CD4-positive, alpha-beta T cell treated with Interleukin-21 for 1 hour (primary cell): ENCODE measurements at regions not wholly inside any gene's neighbourhood (a gene's known extent, or its start where the extent isn't known, plus 50 kb on each side); places are given as distances from the start of the nearest gene placed in this dataset.

ENCODE experiments used
- DNase-seq: peaks from one replicate; pipeline ENCODE4 v3.0.0-alpha.2; 2020

DNA sequence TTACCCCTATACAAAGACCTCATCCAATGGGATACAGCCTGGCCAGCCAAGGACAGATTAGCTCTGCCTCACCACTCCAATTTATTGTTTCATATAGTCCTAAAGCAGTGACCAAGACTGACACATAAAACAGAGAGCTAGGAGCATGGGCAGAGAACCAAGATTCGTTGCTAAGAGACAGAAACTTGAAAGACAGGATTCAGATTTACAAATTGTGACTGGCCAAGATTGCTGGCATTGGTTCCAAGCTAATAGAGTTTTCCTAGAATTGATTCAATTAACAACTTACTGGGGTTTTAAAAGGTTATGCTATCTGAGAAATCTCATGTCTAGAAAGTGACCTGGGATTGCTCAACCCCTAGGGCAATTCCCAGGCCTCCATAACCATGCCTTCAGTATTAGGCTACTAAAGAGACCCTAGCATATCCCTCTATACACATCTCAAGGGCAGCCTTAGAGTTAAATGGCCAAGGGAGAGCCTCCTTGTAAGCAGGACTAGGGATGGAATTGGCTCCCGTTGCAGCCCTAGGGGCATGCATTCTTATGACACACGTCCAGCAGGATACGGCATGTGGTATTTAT, 75.6 kb downstream of the ICOS start:
- DNase-seq, result no peak

DNA sequence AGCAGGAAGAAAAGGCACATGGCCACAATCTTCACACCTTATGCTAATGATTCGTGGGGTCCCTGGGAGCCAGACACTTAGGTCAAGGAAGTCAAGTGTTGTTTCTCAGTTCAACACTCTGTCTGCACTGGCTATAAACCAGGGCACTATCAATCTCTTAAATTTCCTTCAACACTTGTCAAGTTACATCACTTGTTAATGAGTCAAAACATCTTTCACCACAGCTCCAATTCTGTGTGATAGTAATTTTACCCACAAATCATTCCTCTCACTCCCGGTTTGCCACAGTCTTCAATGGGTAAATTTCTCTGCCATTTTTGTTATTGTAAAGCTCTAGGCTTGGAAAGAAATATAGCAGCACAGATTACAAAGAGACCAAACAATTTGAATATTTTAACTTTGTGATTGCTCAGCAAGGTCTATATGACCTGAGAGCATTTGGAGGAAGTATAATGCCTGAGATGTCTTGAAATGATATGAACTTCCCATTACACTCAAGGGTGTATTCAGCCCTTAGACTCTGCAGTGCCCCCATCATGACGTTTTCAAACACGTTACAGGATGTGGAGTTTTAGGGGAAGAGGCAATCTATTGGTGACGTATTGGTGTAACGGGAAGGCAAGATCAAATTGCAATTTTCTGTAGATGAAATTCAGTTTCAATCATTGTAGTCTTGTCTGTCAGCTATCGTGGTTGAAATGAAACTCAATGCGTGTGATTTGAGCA, 78.7 kb downstream of the ICOS start:
- DNase-seq, result peak; percentile 75

DNA sequence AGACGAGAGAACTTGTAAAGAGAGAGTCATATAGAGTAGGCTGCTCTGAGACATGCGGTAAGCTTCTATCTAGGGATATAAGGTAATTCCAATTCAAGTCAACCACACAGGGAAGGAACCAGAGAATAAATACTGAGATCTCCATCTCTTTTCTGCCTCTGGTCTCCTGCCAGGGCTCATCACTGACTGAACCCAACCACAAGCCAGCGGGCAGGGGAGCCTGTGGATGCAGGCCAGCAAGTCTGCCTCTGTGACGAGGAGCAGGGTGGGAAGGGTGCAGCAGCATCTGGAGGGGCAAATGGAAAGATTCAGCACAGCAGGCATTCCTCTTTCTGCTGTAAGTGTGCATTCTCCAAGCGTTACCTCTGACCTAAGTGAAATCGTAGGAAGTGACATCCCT, 82.2 kb downstream of the ICOS start:
- DNase-seq, result no peak

DNA sequence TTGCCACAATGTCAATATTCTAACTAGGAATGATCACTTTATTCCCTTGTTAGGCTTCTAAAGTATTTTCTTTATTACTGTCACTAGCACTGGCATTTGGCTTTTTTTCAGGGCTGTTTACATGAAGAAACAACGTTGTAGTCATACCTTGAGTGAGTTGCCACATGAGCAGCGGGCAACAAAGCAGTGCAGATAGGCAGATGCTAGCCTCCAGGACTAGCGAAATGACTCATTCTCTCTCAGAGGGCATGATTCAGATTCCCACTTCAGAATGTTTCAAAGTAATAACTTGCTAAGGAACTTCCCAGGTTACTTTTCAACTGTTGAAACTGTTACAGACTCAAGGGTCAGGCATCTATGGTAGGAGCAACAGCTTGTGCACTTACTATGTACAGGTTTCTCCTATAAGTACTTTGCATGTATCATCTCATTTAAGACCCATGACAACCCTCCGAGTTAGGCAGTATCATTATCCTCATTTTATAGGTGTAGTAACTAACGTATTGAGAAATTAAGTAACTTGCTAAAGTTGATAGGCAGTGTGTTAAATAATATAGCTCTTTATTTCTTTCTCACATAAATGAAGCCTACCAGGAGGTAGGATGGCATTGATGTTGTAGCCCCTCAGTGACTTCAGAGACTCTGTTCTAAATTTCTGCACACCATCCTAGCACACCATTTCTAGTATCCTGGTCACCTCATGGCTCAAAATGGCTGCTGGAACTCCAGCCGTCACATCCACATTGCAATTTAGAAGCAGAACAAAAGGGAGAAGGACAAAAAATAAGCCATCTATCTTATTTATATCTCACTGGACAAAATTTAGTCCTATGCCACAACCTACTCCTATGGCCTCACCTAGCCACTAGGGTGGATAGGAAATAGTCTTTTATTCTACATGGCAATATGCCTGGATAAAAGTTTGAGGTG, 83.3 kb downstream of the ICOS start:
- DNase-seq, result no peak

DNA sequence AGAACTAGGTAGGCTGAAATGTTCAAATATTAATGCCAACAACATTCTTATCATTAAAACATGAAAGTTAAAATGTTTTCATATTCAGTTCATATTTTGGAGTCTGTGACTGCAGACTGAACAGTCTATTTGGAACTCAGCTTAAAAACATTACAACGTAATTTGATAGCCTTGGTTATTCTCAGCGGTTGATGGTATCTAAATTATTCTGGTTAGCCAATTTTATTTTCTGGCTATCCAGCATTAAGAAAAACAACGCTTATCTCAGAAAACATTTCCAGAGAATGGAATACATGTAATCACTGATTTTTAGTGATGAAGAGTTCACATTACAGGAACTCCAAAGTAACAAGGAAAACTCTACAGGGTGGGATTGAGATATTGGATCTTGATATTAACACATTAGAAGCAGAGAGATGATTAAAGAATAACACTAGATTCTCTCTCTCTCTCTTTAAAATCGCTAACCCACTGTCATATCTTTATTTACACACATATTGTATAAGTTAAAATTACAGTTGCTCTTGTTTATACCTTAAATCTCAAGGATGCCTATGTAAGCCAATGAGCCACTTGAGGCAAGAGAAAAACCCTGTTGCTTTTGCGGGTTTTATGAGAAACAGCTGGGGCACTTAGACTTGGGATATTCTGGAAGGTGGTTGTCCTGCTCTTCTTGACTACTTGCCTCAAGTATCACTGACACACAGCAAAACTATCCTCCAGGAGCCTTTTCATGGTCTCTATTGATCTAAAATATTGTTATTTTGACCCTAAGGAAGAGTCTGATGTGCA, 84.9 kb downstream of the ICOS start:
- DNase-seq, result no peak

DNA sequence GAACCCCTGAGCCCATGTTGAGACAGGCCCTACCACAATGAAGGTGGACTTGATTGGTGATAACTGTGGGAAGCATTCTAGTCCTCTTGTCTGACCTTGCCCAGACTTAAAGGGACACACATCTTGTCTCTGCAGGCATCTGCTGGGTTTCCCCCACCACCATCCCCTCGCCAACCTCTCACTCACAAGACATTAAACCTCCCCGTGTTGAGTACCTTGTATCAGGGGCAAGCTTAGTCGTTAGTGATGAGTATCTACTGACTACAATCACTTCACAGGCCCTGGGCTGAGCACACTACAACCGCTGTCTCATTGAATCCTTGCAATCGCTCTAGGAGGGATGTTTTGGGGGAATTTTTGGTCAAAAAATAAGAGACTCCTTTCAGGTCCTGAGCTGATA, 86.0 kb downstream of the ICOS start:
- no peak for DNase-seq

DNA sequence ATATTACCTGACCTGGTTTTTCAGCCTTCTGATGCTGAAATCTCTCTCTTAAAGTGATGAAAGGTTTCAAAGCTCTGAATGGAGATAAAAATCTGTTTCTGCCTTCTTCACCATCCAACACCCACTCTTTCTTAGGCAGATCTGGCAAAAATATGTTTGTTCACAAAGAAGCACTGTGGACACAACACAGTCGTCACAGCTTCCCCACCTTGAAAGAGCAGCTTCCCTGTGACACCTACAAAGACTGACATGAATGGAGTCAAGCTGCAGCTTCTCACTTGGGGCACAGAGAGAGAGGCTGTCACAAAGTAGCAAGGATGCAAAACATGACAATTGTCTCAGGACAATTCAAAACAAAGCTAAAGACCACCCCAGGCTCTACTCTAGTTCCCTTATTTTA, 86.5 kb downstream of the ICOS start:
- DNase-seq, result peak; percentile 28

DNA sequence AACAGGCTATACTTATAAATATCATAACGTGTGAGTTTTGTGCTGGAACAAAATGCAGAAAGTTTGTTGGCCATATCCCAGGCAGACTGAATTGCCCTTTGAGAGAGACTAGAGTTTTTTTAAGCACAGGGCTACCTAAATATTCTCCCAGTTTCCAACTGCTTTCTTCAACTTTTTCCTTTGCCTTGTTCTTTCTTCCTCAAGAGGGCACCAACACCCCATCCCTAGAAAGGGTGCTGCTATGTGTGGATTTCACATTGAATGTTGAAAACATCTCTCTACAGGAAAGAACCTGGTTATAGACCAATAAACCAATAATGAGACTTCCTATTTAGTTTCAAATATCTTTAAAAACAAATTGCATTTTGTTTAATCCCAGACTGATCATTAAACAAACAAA, 87.9 kb downstream of the ICOS start:
- peak; percentile 38 for DNase-seq

DNA sequence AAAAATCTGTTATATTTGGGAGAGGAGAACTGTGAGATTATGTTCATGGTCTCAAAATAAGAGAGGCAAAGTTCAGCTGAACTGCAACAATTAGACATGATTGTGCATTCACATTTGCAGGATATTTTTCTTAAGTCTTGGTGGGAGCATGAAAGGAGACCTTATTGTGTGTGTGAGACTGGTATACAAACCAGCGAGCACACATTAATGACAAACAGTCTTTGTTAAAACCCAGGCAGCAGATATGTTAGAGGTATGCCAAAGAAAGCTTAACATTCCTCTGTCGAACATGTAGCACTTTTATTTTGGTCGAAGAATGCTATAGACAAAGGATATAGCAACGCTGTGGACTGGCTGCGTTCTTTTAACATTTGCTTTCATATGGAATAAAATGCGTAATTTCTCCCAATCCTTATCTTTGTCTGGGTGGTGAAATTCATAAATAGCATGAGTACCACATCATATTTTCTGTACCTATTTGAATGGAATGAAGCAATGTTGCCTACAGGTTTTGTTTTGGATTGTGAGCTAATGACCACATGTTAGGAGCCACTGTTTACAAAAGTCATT, 88.4 kb downstream of the ICOS start:
- DNase-seq, result no peak

DNA sequence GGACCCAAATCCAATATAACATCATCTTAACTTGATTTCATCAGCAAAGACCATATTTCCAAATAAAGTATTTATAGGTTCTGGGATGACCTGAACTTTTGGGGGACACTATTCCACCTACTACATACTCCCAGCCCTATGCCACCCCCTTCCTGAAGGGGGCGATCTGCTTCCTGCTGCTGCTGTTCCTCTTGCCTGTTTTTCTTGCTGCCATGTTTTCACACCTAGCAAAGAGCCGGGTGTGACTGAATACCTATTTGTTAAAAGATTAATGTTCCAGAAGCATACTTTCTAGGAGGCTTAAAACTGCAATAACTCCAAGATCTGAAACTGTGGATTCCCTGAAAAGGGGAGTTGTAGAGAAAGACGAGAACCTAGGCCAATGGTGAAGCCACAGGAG, 89.7 kb downstream of the ICOS start:
- DNase-seq, result no peak

DNA sequence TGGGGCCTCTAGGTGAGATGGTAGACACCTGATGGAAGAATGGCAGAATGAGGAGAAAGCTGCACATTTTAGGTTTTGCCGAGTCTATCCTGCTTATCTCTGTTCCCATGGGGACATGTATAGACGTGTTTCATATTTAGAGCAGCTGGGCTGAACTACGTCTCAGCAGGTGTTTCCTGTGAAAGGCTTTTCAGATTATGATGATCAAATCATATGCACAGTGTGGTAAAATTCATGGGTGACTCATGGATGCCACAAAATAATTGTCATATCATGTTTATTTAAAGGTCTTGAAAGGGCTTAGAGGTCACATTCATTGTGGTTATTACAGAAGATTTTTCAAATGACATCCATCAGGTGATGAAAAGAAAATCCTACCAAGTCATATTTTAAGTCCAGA, 90.5 kb downstream of the ICOS start:
- peak; percentile 52 for DNase-seq

DNA sequence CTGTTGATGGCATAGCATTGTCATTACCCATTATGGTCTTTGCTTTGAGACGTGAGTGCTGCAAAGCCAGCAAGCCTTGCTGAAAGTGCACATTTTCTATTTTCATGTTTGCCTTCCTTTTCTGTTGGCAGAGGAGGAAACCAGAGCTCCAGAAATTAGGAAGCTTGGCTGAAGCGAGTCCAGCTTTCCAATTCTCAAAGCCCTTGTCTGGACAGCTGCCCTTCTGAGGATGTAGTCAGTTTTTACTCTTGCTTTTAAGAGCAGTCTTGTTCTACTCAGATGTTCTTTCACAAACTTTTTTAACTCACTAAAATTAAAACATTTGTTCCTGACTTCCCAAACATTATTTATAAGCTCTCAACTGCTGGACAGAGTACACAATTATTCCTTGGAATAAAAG, 93.8 kb downstream of the ICOS start:
- no peak for DNase-seq

DNA sequence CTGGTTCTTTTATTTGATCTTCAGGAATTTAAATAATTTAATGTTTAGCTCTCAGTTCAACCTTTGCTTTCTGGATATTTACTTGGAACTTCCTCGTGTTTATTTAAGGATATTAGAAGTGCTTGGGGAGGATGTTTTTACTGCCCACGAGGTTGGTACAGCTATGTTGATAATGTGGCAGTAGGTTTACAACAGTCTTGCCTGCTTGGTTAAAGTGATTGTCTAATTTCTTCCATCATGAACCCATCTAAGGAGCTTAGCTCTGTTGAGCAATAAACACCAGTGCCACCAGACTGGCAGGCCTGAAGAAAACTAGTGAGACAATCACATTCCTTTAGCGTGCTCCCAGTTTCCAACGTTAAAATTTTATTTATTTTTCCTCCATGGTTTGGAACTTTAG, 94.5 kb downstream of the ICOS start:
- no peak for DNase-seq

DNA sequence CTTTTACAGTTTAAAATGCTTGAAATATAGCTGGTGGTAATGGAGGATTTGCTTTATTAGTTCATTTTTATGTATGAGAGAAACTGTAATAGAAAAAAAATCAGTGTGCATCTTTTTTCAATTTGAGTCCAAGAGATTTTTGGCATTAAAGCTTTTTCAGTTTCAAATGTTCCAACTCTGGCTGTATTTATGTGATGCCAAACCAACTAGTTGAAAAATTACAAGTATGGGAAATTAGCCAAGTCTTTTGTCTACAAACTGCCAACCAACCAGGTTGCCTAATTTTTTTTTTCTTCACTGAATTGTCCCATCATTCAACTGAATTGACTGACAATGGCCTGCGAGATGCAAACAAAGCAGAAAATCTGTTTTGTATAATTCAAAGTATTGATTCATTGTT, 95.7 kb downstream of the ICOS start:
- no peak for DNase-seq

DNA sequence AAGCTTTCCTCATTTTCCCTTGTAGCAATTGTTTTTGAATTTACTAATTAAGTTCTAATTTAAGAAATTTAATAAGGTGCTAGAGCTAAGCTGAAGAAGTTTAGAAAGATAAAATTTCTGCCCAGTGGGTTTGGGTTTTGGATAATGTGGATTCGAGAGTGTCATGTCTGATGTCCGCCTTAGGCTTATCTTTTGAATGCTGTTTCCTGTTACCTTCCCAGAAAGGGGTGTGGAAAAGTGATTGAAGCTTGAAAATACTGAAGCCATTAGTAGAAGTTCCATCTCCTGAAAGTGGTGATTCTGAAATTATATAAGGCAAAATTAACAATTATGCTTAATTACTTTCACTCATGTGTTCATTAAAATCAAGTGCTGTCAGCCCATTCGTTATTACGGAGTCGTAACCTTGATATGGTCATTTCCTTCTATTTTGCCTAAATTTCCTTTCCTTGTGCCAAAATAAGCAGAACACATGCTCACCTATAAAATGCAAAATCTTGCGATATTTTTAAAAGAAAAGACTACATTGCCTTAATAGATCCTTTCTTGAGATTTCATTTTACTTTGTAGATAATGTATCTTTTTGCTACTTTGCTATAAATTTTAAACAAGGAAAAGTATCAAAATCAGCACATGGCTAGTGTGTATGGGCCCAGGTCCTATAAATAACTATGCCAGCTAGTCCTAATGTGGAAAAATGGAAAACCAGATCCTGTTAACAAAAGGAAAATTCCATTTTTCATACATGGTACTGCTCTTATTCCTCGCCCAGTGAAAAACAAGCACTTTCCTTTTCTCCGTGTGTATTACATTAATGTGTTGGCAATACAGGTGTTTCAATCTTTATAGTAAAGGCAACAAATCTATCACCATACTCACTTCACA, 97.3 kb downstream of the ICOS start:
- DNase-seq, result no peak

DNA sequence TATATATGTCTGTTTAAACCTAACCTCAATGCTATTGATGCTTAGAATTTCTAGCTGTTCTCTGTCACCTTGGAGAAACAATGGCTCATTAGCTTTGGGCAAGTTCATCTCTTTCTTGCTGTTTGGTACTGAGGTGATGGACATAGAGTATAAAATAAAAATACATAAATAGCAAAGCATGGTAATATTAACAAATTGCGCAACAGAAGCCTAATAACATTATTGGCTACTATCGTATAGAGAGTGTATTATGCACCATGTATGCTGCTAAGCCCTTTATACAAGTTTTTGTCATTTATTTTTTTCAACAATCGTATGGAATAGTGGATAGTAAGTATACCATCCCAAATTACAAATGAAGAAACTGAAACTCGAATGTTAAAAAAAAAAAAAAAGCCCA, 100.1 kb downstream of the ICOS start:
- no peak for DNase-seq

DNA sequence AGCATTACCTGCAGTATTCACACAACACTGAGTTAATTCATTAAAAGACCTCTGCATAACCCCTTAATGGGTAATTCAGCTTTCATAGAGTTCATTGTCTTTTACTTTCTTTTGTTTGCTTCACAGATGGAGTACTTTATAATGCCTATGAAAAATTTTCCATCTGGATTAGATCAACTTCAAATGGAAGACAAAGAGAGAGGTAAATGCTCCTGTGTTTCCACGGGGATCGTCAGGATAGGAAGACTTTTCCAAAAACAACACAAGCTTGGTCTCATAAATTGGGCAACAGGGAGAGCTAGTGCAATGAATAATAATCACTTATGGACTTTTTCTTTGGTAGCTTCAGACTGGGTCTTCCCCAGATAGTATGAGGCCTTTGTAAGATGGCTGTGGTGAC, 100.7 kb downstream of the ICOS start:
- no peak for DNase-seq

DNA sequence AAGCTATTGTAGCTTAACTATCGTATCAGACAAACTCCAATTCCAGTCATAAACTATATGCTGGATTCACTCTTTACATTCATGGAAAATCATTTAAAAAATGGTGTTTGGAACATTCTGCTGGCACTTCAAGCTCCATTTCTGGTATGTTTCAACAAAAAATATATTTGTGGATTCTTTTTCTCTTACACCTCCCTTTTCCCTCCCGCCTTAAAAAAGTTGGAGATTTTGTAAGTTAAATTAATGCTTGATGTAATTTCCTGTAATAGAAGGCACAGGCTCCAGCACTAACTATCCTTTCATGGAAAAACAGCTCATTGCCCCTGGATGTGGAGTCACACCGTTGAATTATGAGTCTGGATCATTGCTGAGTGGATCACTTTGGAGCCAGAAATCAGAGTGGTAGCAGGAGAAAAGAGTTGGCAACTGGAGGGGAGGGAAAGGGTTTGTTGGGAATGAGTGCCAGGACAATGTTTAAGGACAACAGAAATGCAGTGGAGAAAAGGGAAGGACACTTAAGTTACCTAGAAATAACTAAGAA, 102.8 kb downstream of the ICOS start:
- DNase-seq, result no peak

DNA sequence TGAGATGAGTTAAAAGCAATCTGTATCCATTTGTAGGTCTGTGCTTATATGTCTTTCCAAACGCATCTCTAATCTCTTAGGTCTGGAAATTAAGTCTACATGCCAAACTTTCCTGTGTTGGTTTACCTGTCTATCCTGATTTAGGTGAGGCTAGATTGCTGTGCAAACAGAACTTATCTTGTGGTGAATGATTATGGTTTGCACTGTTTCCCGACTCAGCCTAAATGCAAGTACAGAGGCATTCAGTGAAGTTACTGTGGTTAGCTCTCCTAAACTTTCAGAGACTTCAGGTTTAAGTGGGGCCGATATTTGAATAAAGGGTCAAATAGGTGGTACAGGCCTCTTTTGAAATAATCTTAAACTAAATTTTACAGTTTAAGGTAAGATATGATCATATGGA, 103.5 kb downstream of the ICOS start:
- no peak for DNase-seq

DNA sequence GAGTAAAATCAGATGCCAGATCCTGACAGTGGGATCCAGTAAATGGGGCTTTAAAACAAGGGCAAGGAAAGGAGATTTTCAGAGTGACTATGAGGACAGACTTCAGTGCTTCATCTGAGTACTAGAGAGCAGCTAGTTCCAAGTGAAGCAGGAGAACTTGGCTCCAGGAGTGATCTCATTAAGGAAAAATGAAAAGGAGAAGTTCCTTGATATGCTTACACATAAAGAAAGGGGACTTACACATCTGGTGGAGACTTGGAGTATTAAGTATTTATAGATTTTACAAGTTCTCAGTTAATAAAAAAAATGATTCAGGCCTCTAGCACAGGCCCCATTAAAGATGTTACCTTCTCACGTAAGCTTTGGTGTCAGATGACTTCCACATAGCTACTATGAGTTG, 105.8 kb downstream of the ICOS start:
- DNase-seq, result no peak

DNA sequence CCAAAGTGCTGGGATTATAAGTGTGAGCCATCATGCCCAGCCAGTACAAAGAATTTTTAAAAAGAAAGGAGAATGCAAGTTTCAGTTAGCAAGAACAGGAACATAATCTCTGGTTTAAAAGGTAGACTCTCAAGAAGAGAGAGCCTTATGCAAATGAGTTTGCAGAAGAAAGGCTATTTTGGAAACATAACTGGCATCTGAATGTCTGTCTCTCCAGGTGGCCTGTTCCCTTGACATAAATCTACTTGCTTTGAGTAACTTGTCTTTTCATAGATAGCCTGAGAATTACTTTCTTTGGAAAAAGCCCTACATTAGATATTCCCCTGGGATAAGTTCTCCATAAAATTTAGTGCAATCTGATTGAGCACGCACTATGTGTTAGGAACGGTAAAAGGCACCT, 109.6 kb downstream of the ICOS start:
- DNase-seq, result no peak

DNA sequence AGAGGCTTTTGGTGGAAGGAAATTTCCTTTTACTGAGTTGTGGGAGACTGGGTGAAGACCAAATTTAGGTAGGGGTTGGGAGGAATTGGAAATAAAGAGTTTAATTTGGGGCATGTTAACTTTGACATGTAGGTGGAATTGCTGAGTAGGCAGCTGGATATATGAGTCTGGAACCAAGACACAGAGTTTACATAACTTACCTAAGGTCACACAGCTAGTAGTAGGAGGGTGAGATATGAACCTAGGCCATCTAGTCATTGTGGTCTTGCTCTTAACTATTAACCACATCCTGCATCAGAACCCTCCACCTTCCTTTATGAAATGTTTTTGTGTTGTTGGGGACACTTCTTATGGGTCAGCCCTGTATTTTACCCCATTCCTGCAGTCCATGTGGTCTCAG, 113.1 kb downstream of the ICOS start:
- no peak for DNase-seq
